HG03103 (cell line): ENCODE measurements at regions not wholly inside any gene's neighbourhood (a gene's known extent, or its start where the extent isn't known, plus 50 kb on each side); places are given as distances from the start of the nearest gene placed in this dataset.

ENCODE experiments used
- ATAC-seq: cut with Tn5 transposase; IDR thresholded peaks from one replicate; pipeline ENCODE4 v1.9.1; 2021; ENCODE audit warnings: low read depth; ENCODE audit not compliant: unreplicated experiment

DNA sequence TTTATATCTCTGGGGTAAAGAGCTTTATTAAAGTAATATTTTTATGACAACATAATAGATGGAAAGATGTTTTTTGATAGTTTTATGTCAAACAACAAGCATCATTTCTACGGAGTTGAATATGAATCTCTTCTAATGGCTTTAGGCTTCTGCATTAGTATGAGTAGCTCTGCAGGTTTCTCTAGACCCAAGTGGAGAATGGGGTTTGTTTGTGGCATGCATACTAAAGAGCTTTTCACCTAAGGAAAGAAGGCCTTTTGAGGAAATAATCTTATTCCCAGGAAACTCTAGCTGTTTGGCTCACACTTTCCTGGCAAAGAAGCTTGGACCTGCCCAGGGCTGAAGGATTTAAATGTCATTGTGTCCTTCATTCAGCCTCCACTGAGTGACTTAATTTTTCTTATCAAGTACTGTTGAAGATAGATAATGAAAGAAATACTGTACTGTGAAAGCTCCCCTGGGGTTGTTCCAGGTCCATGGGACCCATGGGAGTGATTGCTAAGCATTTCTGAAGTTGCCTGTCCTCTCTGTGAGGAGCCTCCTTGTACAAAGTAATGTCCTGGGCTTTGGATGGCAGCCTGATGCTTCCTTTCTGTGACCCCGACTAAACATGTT is 469.3 kb downstream of the LRIG3 start:
- no peak for ATAC-seq

DNA sequence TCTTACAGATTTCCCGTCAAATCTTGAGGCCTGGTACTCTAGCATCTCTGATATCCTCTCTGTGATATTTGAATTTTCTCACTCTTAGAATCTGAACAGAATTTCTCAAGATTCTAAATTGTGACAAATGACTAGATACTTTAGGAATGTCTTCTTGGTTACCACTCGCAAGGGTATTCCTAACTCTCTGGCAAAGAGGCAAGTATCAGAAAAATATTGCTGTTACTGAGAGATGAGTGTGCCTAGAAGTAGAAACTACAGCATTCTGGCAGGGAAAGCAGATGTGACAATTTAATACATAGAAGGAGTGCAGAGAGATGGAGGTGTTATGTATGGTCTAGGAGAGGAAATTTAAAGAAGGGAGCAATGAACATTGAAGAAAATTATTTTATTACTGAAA is 467.8 kb downstream of the LRIG3 start:
- no peak for ATAC-seq

DNA sequence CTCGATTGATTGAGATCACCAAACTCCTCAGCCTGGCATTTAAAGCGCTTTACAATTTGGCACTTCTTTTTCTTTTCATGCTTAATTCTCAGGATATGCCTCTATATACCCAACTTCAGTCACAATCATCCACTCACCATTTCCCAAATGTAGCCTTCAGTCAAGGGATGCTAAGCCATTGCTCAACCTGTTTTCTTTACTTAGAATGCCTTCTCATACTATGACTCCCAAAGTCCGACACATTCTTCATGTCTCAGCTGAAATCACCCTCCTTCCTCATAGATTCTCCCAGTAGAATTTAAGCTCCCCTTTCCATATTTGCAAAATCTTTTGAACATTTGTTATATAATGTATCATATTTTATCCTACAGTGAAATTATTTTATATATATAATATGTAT is 467.0 kb downstream of the LRIG3 start:
- no peak for ATAC-seq

DNA sequence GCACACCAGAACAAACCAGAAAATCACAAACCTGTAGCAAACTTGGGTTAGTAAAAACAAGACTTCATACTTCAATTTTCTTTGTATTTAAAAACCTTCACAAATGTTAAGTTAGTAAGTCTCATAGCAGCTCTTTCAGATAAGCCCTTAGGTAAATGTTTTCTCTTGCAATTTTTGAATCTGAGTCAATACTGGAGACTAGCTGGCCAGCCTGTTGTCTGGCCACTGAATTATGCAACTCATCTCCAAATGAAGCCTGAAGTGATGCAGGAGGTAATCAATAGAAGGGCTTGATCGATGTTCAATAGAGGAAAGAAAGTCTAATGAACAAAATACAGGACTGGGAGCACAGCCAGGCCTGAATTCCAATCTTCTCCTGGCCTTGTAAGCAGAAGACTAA is 465.2 kb downstream of the LRIG3 start:
- ATAC-seq: no peak

DNA sequence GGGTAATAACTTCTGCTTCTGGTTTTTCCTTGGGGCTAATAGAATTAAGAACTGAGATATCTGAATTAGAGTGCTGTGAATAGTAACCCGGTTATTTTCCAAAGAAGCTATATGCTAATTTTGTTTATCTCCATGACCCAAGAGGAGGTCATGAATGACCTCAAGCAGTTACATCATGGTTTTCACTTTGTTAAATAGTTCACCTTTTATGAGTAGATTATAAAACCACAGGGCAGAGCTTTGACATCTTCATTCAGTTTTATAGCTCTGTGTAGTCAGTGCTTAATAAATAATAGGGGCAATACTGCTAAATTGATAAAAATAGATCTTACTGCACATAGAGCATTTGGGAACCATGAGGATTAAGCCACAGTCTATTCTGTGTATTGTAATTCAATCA is 462.2 kb downstream of the LRIG3 start:
- no peak for ATAC-seq

DNA sequence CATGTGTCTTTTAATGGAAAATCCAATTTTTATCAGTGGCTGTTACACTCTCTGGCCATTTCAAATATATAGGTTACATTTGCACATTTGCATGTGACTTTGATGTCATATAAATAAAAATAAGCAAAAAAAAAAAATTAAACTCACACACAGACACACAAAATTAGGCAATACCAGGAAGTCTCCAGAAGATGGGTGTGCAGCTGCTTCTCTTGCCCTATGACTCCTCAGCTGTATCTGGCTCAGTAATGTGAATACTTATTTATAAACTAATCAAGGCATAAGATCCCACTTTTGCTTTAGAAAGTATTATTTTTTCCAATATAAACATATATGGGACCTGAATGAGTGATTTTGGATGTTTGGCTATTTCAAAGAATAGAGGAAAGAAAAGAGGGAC is 461.1 kb downstream of the LRIG3 start:
- ATAC-seq: no peak

DNA sequence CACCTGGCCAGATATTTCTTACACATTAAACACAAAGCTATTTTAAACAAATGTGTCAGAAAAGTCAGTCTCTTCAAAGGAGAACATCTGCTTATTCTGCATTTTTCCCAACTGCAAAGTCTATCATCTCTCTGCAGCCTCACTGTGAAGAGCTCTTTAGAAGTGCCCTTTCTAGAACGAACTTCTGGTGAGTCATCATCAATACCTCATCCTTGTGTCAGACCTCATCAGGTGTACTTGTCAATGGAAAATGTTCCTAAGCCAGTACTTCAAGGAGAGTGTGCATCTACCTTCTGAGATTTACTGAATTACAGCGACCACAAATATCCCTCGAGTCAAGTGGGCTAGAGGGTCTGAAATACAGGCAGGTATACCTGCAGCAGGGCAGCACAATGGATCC is 457.3 kb downstream of the LRIG3 start:
- ATAC-seq: no peak

DNA sequence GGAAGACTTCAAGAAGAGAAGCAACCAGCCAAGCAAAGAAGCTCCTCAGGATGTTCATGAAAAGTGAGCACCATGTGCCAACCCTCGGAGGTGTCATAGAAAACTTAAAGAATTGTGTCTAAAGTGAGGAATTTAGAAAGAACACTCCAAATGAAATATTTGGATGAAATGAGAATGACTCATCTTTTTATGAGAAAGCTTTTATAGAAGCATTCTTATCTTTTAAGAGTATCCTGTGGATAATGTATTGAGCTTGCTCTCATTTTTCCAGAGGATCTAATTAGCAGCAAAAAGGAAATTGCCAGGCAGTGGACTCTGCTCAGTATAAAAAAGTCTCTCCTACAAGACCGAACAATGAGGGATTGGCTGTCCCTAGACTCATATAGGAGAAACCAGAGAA is 454.9 kb downstream of the LRIG3 start:
- no peak for ATAC-seq

DNA sequence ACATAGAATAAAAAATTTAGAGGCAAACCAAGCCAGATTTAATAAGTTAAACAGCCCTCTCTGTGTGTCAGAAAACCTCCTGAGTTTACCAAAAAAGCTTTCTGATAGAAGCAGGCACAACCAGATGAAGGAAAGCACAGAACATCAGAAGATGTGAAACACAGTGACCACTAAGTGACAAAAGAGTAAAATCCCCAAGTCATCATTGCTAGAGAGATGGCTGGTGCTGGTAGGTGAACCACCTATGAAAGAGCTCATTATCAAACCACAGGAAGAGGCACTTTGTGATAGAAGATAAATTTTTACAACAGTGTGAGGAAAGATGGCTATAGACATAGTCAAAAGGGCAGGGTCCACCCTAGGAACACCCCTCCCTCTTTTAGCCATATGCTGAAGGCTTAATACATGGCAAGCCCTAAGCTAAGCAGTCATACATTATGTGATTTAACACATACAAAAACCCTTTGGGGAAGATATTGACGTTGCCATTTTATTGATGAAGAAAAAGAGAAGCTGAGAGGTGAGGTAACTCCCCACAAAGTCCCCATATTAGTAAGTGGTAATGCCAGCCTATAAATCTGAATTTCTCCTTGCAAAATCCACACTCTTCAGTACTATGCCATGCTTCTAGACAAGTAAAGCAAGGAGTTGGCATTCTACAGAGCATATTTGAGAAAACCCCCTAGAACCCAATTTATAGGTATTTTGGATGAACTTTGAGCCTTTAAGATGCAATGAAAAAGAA is 449.9 kb downstream of the LRIG3 start:
- no peak for ATAC-seq

DNA sequence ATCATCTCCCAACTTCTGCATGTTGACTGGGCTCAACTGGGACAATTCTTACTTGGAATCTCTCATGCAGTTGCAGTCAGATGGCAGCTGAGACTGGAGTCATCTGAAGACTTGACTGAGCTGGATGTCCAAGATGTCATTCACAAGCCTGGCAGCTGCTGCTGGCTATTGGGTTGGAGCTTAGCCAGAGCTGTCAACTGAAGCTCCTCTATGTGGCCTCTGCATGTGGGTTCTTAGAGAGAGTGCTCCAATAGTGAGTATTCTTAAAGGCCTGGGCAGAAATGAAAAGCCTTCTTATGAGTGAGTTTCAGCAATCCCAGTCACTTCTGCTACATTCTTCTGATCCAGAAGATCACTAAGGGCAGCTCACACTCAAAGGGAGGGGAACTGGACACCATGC is 440.9 kb downstream of the LRIG3 start:
- ATAC-seq: no peak

DNA sequence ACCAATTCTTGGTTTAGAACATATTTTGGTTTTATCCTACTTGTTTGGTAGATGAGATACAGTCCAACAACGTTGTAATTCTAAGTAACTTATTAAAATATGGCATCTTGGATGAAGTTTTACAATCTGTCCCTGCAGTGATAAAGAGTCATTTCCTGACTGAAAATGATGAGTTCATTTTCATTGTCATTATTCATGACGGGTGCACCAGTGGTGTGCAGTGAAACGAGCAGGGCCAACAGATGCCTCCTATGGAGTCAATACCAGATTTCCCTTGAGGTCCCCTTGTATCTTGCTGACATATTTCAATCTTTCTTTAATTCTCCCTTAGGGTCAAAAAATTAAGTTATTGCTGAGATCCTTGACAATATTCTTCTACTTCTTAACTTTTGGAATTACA is 438.5 kb downstream of the LRIG3 start:
- ATAC-seq: no peak

DNA sequence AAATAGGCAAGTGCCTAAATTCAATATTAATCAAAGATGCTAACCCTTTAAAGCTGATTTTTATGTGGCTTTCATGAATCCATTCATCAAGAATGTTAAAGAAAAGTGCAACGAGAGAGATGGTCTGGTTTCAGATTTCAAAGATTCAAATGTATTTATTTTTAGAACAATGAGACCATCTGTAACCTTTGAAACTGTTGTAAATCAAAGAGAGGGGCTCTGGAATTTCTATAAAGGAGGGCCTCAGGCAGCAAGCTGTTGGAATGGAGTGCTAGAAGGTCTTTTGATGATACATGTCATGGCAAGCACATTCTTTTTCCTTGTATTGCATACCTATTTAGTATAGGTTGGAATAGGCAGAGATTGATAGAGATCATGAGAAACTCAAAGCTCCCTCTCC is 433.0 kb downstream of the LRIG3 start:
- no peak for ATAC-seq

DNA sequence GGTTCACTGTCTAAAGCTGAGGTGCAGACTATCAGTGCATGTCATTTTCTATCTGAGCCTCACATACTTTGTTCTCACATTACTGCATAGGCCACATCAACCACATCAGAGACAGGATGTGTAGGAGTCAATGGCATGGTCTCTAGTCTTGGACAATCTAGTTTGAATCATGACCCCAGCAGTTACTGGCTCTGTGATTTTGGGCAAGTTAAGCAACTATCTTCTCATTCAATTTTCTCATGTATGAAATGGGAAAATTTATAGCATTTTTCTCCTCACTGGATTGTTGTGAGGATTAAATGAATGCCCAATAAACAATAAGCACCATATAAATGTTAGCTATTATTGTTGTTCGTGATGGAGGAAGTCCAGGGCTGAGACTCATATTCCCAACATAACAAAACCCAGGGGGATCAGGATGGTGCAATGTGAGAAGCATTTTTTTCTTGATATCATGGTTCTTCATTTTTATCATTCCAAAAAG is 432.6 kb downstream of the LRIG3 start:
- no peak for ATAC-seq

DNA sequence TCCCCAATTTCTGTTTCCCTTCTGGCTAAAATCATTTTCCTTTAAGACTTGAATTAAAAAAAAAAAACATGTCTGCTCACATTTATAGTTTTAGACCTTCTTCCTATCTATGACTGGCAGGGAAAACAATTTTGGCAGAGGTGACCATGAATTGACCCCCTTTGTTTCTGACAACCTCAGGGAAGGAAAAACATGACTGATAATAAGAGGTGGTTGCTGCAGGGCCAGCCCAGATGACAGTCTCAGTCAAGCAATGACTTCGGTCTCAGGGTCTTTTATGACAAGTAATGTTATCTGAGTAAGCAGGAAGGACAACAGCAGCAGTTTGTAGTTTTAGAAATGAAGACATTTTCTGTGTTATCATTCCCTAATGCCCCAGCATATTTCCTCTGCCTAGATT is 430.9 kb downstream of the LRIG3 start:
- no peak for ATAC-seq

DNA sequence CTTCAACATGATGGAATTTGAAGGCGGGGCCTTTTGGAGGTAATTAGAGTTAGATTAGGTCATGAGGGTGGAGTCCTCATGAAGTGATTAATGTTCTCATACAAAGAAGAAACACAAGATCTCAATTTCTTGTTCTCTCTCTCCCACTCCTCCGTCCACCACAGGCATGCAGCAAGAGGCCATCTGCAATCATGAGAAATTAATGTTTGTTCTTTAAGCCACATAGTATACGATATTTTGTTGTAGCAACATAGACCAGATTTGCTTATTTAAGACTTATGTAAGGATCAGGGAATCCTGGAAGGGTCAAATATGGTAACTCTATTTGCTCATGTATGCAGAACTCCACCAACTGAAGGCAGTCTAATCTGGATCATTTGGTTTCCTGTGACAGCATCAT is 429.0 kb downstream of the LRIG3 start:
- ATAC-seq: no peak

DNA sequence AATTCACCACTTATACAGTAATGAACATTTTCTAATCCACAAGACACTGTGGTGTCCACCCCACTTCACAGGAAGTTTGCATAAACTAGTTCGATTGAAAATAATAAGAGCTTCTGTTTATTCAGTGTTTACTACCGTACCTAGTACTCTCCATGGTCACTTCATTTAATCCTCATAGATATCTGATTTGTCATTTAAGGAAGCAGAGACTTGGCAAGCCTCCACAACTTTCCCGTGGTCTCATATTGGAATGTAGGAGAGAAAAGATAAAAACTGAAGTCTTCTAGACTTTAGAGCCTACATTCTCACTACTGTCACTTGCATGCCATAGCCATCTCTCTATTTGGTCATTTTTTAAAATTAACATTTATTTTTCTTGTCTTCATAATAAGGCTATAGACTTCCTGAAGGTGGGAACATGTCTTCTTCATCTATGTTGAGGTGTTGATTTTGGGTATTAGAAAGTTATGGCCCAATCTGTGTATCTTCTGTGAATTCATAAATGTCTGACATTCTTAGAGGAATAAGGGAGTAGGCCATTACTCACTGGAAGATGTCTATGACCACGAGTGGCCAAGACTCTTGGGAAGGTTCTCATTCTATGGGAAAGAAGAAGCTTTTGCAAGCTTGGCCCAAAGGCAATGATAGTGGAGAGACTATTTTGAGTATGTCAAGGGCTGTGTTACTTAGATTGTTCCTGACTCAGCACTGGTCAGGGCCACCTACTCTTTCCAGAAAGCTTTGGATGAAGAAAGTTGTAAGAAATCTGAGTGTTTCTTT is 423.7 kb downstream of the LRIG3 start:
- no peak for ATAC-seq

DNA sequence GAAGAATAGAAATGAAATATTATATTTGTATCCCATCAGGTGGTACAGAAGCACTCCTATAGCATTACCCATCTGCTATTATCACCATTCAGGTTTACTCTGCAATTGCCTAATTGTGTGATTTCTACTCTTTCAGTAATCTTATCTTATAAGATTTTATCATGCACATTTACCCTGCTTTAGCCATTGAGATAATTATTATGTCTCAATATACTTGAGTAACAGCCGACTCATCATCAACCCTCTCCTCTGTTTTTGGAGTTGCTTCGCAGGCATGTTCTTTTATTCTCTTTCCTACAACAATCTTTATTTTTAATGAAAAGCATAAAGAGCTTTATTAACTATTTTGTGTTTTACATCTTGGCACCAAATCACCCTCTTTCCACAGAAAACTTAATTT is 419.9 kb downstream of the LRIG3 start:
- no peak for ATAC-seq

DNA sequence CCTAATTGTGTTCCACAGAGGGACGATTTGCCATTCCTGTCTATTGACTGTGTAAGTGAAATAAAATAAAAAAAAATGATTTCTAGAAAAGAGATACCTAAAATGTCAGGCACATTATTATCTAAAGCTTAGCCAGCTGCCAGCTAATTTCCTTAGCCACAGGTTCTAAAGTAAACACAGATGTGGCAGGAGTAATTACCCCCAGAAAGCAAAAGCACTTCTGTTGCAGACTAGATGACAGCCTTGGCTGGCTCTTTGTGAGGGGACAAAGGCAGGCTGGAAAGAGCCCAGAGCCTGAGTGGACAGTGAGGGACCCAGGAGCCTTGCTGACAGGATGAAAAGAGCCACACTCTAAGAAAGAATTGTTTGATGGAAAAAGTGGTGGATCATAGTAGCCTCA is 418.1 kb downstream of the LRIG3 start:
- ATAC-seq: no peak

DNA sequence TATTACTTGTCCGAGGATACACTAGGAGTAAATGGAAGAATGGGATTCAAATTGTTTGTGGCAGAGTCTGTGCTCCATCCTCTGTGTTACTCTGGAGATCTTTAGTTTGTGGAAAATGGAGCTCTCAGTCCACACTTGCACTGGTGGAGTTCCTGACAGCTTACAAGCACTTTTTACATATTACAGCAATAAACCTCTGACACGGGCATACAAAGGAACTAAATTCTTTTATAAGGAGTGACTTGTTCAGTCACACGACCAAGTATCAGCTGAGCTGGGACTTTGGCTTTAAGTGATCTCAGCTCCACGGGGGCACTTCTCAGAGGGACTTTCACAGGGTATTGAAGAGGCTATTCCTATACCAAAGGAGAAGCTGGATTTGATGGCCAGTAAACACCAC is 417.5 kb downstream of the LRIG3 start:
- ATAC-seq: no peak

DNA sequence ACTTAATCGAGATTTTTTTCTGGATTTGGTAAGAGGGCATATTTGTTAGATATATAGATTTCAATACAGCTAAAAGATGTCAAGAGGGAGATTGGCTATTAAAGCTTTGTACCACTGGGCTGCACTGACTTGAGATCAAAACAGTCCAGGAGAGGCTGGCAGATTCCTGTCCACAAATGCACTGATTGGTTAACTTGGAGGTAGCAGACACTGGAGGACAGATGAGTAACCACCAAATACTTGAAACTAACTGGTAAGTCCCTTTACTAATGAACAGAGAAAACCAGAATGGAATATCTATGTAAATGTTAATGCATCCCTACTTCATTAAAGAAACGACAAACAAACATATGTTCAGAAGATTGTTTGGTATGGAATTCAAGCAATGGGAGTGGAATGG is 416.6 kb downstream of the LRIG3 start:
- ATAC-seq: no peak

DNA sequence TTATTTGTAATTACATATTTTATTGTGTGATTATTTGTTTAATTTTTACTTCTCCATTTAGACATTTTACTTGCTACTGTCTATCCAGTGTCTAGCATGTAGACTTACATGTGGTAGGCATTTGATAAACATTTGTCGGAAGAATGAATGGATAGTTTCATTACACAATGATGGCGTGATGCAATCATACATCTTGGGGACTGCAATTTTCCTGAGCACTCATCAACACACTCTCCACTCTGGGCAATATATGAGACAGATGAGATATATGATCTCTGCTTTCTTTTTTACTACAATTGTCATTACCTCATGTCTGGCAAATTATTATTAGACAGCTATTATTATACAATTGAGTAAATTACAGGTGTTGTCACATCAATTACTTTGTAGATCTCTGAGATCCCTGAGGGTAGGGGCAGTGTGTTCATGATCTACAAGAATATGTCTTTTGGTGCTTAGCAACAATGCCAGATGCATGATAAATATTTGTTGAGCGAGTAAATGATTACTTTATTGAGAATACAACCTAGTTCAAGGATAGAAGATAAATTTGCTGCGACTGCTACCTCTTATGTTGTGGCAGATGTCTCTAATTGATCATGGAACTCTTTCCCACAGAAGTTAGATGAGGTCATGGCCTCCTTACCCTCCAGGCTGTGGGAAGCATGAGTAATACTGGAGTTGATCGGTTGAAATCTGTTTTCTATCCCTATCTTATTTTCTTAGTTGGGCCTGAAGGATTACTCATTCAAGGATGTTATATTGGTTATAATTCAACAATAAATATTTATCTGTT is 416.0 kb downstream of the LRIG3 start:
- no peak for ATAC-seq
